Transverse colon (tissue), 4 donors: ENCODE measurements at regions not wholly inside any gene's neighbourhood (a gene's known extent, or its start where the extent isn't known, plus 50 kb on each side); places are given as distances from the start of the nearest gene placed in this dataset.

ENCODE experiments used
- DNase-seq: peaks from one replicate; pipeline ENCODE4 v3.0.0-alpha.2; 2019
- H3K27ac ChIP-seq, 4 donors: fragments of 200-600 bp; sonication (generic); 2 replicates each; pipeline ENCODE4 v1.5.1; 2016 to 2018; ENCODE audit warnings: inconsistent platforms in 4 of 4
- H3K27me3 ChIP-seq: fragments of 200-600 bp; sonication (generic); 2 replicates; pipeline ENCODE4 v1.5.1; 2017; ENCODE audit warnings: inconsistent platforms
- H3K36me3 ChIP-seq, 4 donors: fragments of 200-600 bp; sonication (generic); 2 replicates each; pipeline ENCODE4 v1.5.1; 2017 to 2019; ENCODE audit warnings: inconsistent platforms in 4 of 4
- H3K4me1 ChIP-seq, 4 donors: fragments of 200-600 bp; sonication (generic); 2 replicates each; pipeline ENCODE4 v1.5.1; 2017 to 2020; ENCODE audit warnings: inconsistent platforms in 4 of 4
- H3K4me3 ChIP-seq, 4 donors: fragments of 200-600 bp; sonication (generic); 1 replicate in 1 of 4; 2 replicates in 3 of 4; pipeline versions ENCODE4 v1.5.1 to v1.6.1; 2017 to 2019; ENCODE audit warnings: inconsistent platforms in 4 of 4
- H3K9me3 ChIP-seq, 2 donors: fragments of 200-600 bp; sonication (generic); 2 replicates each; pipeline ENCODE4 v1.5.1; 2017 to 2019; ENCODE audit warnings: inconsistent platforms in 2 of 2
- CTCF ChIP-seq, 5 experiments: fragments of 200-600 bp in 3 of 5; fragments of 450-650 bp in 2 of 5; sonication (generic) in 3 of 5; IDR thresholded peaks; 1 replicate in 2 of 5; 2 replicates in 3 of 5; pipeline ENCODE4 v1.5.1; 2016 to 2017; ENCODE audit warnings: antibody characterized with exemption in 5 of 5, inconsistent platforms in 3 of 5, mild to moderate bottlenecking in 2 of 5, moderate library complexity in 1 of 5
- EP300 ChIP-seq: sonication (generic); formaldehyde crosslinking; IDR thresholded peaks from one replicate; pipeline ENCODE4 v1.6.1; 2017; ENCODE audit warnings: antibody characterized with exemption, low read depth
- POLR2A ChIP-seq: fragments of 450-650 bp; IDR thresholded peaks from one replicate; pipeline ENCODE4 v1.6.1; 2016; ENCODE audit warnings: antibody characterized with exemption, mild to moderate bottlenecking, moderate library complexity
- POLR2AphosphoS5 ChIP-seq, 3 donors: sonication (generic); formaldehyde crosslinking; IDR thresholded peaks; one replicate each; pipeline ENCODE4 v1.6.1; 2016; ENCODE audit warnings: antibody characterized with exemption in 3 of 3
- WGBS, 2 donors: methylation state at CpG; one replicate each; pipeline ENCODE4 v1.1.5; 2018; ENCODE audit warnings: low coverage in 1 of 2; 5-methylcytosine and 5-hydroxymethylcytosine counted together
- in situ Hi-C, 4 donors: fragments of 200-750 bp; cut with MboI; loops; one replicate each; pipeline versions ENCODE4 v1.15.0 to v1.15.1; 2017; ENCODE audit warnings: low sequenced_read_pairs in 3 of 4, low pct_ligation_motif_present in 1 of 4, low pct_unique_long_range_greater_than_20kb in 1 of 4
- intact Hi-C: fragments of 100-400 bp; cut with DNase I; formaldehyde crosslinking; loops from one replicate; pipeline ENCODE4 v1.15.1; 2023; ENCODE audit warnings: low total_unique reads

- H3K9me3 ChIP-seq = no peaks in the 10 kb centered on the region
- intact Hi-C loops (no loop called here), in situ Hi-C loops (no loop called here)
- no peaks in the 10 kb centered on the region for H3K27me3 ChIP-seq
- no peak overlapping the region for H3K27ac ChIP-seq
- 36% methylated on average over 1 of the region's 1 CpG; no CpG with 5 or more reads in 1 of the 2 donors for WGBS, 2 donors
- no peaks in the 10 kb centered on the region for H3K36me3 ChIP-seq
- DNase-seq = no peak
- no peak overlapping the region for H3K4me3 ChIP-seq
- no peaks in the 10 kb centered on the region for H3K4me1 ChIP-seq
- no peak for TF ChIP-seq EP300
- TF ChIP-seq CTCF (IDR thresholded peaks at IDR 0.05) = no peak
- TF ChIP-seq POLR2A = no peak
- TF ChIP-seq POLR2AphosphoS5 (IDR thresholded peaks at IDR 0.05) = no peak
Measured at GRCh38 chr3:153314038-153314437, 152.0 kb downstream of the RAP2B start.

GRCh38 chr3:153315781-153316180, 153.8 kb downstream of the RAP2B start:
- Histone ChIP-seq H3K27me3 (no peaks in the 10 kb centered on the region), H3K9me3 (no peaks in the 10 kb centered on the region), H3K4me3 (no peak overlapping the region), H3K4me1 (peaks cover 0 to 3% (median 0%) of the 10 kb centered on the region in 4 donors), H3K27ac (no peak overlapping the region), H3K36me3 (no peaks in the 10 kb centered on the region)
- TF ChIP-seq POLR2AphosphoS5 (IDR thresholded peaks at IDR 0.05) = no peak
- TF ChIP-seq POLR2A = no peak
- no peak for TF ChIP-seq EP300
- no peak for TF ChIP-seq CTCF (IDR thresholded peaks at IDR 0.05)
- in situ Hi-C loops = no loop called here
- intact Hi-C loops = no loop called here
- no peak for DNase-seq

- H3K27ac ChIP-seq = no peak overlapping the region
- WGBS, 2 donors = 20 to 24% methylated on average over 2 of the region's 2 CpGs
- intact Hi-C loops = no loop called here
- H3K4me3 ChIP-seq = no peak overlapping the region
- DNase-seq = no peak
- peaks cover 0 to 3% (median 0%) of the 10 kb centered on the region in 4 donors for H3K4me1 ChIP-seq
- no peaks in the 10 kb centered on the region for H3K27me3 ChIP-seq
- no peak for TF ChIP-seq POLR2A
- no peak for TF ChIP-seq POLR2AphosphoS5 (IDR thresholded peaks at IDR 0.05)
- no peak for TF ChIP-seq EP300
- TF ChIP-seq CTCF (IDR thresholded peaks at IDR 0.05) = no peak
- H3K36me3 ChIP-seq = no peaks in the 10 kb centered on the region
- no peaks in the 10 kb centered on the region for H3K9me3 ChIP-seq
- in situ Hi-C loops = no loop called here
Measured at GRCh38 chr3:153319705-153320554, 157.9 kb downstream of the RAP2B start.

GRCh38 chr3:153320585-153321128, 158.6 kb downstream of the RAP2B start:
- intact Hi-C loops = no loop called here
- H3K27ac ChIP-seq = no peak overlapping the region

More at GRCh38 chr3:153320585-153321128, 158.6 kb downstream of the RAP2B start:
- 76 to 78% methylated on average over 6 of the region's 6 CpGs for WGBS, 2 donors
- no peaks in the 10 kb centered on the region for H3K27me3 ChIP-seq
- H3K9me3 ChIP-seq = no peaks in the 10 kb centered on the region
- in situ Hi-C loops = no loop called here
- no peak overlapping the region for H3K4me3 ChIP-seq
- H3K36me3 ChIP-seq = no peaks in the 10 kb centered on the region
- peaks cover 0 to 3% (median 0%) of the 10 kb centered on the region in 4 donors for H3K4me1 ChIP-seq
- no peak for DNase-seq
- TF ChIP-seq POLR2AphosphoS5 (IDR thresholded peaks at IDR 0.05) (no peak), POLR2A (no peak), CTCF (IDR thresholded peaks at IDR 0.05) (no peak), EP300 (no peak)
